ENCODE measurements at regions not wholly inside any gene's neighbourhood (a gene's known extent, or its start where the extent isn't known, plus 50 kb on each side); places are given as distances from the start of the nearest gene placed in this dataset.

DNA sequence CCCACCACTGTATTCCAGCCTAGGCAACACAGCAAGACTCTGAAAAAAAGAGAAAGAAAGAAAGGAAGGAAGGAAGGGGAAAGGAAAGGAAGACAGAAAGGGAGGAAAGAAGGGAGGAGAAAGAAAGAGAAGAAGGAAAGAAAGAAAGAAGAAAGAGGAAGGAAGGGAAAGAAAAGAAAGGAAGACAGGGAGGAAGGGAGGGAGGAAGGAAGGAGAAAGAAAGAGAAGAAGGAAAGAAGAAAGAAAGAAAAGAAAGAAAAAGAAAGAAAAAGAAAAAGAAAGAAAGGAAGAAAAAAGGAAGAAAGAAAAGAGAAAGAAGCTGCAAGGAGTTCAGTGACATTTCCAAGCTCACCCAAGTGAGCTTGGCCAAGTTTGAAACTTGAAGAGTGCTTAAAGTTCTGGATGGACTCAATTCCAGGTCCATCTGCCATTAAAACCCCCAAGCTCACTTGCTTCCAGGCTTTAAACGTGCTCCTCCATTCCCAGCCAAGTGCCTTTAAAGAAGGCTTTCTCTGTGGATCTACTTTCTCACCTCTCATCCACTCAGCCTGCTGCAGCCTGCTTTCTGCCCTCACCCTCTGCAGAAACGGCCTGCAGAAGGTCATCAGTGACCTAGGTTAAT lies 101.5 kb downstream of the VCPKMT start:
- TF ChIP-seq POLR2A (IDR thresholded peaks at IDR 0.05; ENCODE audit: low read depth, low read length) (no peak), TAF1 (IDR thresholded peaks at IDR 0.05; ENCODE audit: borderline replicate concordance, low read depth, low read length) (no peak)
